ENCODE measurements at regions not wholly inside any gene's neighbourhood (a gene's known extent, or its start where the extent isn't known, plus 50 kb on each side); places are given as distances from the start of the nearest gene placed in this dataset.
A peak's percentile ranks its signal among the peaks of the same experiment; 100 is the strongest.

- TF ChIP-seq TOX (CRISPR knock-in tag; IDR thresholded peaks at IDR 0.05; ENCODE audit: borderline replicate concordance), result no peak
- TF ChIP-seq ZNF565 (CRISPR knock-in tag; conservative IDR thresholded peaks at IDR 0.05; ENCODE audit: low read depth), result no peak
- no peak for TF ChIP-seq TSHZ2 (CRISPR knock-in tag; IDR thresholded peaks at IDR 0.05)
- no peak for TF ChIP-seq ZC3H10 (CRISPR knock-in tag; IDR thresholded peaks at IDR 0.05)
- TF ChIP-seq ISL1 (CRISPR knock-in tag; IDR thresholded peaks at IDR 0.05), result no peak
- TF ChIP-seq SNAI2 (CRISPR knock-in tag; IDR thresholded peaks at IDR 0.05), result no peak
- no peak for TF ChIP-seq ESRRG (CRISPR knock-in tag; IDR thresholded peaks at IDR 0.05)
- no peak for TF ChIP-seq CSRNP3 (CRISPR knock-in tag; IDR thresholded peaks at IDR 0.05)
- ATAC-seq, result peak; percentile 99
Observed at GRCh38 chr2:144099780-144100377, 420.0 kb downstream of the ZEB2 start.

DNA sequence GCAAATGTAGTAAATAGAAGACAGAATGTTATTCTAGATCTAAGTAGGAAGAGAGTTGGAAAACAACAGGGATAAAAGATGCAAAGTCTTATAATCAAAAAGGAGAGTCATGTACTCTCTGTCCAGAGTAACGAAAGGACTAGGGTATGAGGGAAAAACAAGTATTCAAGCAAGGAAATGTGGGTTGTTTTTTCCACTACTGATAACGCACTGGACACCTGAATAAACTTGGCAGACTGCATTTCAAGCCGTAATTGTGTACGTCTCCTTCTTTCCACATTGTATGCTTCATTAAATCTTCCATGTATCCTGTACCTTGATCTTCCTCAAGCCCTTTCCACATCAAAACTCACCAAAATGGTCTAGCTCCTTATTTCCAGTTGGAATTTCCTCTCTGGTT, 420.6 kb downstream of the ZEB2 start:
- ATAC-seq, result no peak; the same call in 2 of the 3 replicates
- TF ChIP-seq, protein P1, sequence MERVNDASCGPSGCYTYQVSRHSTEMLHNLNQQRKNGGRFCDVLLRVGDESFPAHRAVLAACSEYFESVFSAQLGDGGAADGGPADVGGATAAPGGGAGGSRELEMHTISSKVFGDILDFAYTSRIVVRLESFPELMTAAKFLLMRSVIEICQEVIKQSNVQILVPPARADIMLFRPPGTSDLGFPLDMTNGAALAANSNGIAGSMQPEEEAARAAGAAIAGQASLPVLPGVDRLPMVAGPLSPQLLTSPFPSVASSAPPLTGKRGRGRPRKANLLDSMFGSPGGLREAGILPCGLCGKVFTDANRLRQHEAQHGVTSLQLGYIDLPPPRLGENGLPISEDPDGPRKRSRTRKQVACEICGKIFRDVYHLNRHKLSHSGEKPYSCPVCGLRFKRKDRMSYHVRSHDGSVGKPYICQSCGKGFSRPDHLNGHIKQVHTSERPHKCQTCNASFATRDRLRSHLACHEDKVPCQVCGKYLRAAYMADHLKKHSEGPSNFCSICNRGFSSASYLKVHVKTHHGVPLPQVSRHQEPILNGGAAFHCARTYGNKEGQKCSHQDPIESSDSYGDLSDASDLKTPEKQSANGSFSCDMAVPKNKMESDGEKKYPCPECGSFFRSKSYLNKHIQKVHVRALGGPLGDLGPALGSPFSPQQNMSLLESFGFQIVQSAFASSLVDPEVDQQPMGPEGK (CRISPR knock-in tag; IDR thresholded peaks at IDR 0.05; ENCODE audit: borderline replicate concordance), result no peak
- TF ChIP-seq POU6F1 (CRISPR knock-in tag; IDR thresholded peaks at IDR 0.05; ENCODE audit: borderline replicate concordance, low read depth) (no peak), ZNF8 (CRISPR knock-in tag; IDR thresholded peaks at IDR 0.05) (no peak), ZC3H10 (CRISPR knock-in tag; IDR thresholded peaks at IDR 0.05) (no peak), CSDC2 (CRISPR knock-in tag; IDR thresholded peaks at IDR 0.05) (no peak), ZFP3 (CRISPR knock-in tag; IDR thresholded peaks at IDR 0.05) (no peak), TSHZ2 (CRISPR knock-in tag; IDR thresholded peaks at IDR 0.05) (no peak), GLIS3 (CRISPR knock-in tag; IDR thresholded peaks at IDR 0.05) (no peak), TCF4 (CRISPR knock-in tag; IDR thresholded peaks at IDR 0.05; ENCODE audit: borderline replicate concordance) (no peak), ESRRG (CRISPR knock-in tag; IDR thresholded peaks at IDR 0.05) (no peak), SNAI2 (CRISPR knock-in tag; IDR thresholded peaks at IDR 0.05) (no peak), ZNF565 (CRISPR knock-in tag; conservative IDR thresholded peaks at IDR 0.05; ENCODE audit: low read depth) (no peak), ISL1 (CRISPR knock-in tag; IDR thresholded peaks at IDR 0.05) (no peak), TOX (CRISPR knock-in tag; IDR thresholded peaks at IDR 0.05; ENCODE audit: borderline replicate concordance) (no peak), RARB (CRISPR knock-in tag; IDR thresholded peaks at IDR 0.05) (no peak), OSR1 (CRISPR knock-in tag; IDR thresholded peaks at IDR 0.05) (no peak), ZFP30 (CRISPR knock-in tag; IDR thresholded peaks at IDR 0.05) (no peak), CREB5 (CRISPR knock-in tag; IDR thresholded peaks at IDR 0.05; ENCODE audit: low read depth) (no peak)
